ENCODE measurements at regions not wholly inside any gene's neighbourhood (a gene's known extent, or its start where the extent isn't known, plus 50 kb on each side); places are given as distances from the start of the nearest gene placed in this dataset.

DNA sequence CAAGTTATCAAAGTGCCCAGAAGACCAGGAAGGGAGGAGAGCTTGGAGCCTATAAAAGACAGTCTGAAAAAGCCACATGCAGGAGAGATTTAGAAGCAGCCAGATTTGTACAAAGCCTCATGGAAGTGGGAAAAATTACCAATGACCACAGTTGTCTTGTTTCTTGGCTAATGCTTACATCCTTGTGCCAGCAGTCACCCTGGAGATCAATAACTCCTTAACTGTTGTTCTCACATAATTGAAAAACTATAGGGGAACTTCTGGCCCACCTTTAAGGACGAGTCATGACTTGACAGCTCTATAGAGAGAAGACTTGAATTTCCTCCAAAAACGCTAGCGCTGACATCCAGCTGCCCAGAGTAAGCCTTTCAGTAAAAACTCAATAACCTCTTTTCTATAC, 313.1 kb downstream of the GALC start:
- TF ChIP-seq, protein P1, sequence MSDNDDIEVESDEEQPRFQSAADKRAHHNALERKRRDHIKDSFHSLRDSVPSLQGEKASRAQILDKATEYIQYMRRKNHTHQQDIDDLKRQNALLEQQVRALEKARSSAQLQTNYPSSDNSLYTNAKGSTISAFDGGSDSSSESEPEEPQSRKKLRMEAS (IDR thresholded peaks at IDR 0.05; ENCODE audit: insufficient read depth, insufficient read length): no peak
- TF ChIP-seq POLR2A (IDR thresholded peaks at IDR 0.05; ENCODE audit: low read depth, low read length): no peak
- TF ChIP-seq, protein P2, sequence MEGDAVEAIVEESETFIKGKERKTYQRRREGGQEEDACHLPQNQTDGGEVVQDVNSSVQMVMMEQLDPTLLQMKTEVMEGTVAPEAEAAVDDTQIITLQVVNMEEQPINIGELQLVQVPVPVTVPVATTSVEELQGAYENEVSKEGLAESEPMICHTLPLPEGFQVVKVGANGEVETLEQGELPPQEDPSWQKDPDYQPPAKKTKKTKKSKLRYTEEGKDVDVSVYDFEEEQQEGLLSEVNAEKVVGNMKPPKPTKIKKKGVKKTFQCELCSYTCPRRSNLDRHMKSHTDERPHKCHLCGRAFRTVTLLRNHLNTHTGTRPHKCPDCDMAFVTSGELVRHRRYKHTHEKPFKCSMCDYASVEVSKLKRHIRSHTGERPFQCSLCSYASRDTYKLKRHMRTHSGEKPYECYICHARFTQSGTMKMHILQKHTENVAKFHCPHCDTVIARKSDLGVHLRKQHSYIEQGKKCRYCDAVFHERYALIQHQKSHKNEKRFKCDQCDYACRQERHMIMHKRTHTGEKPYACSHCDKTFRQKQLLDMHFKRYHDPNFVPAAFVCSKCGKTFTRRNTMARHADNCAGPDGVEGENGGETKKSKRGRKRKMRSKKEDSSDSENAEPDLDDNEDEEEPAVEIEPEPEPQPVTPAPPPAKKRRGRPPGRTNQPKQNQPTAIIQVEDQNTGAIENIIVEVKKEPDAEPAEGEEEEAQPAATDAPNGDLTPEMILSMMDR (IDR thresholded peaks at IDR 0.05; ENCODE audit: extremely low read depth in 1 of 2, insufficient read depth in 1 of 2, low read depth in 1 of 2, low read length in 2 of 2): no peak
